ENCODE measurements at regions not wholly inside any gene's neighbourhood (a gene's known extent, or its start where the extent isn't known, plus 50 kb on each side); places are given as distances from the start of the nearest gene placed in this dataset.
A peak's percentile ranks its signal among the peaks of the same experiment; 100 is the strongest.

DNA sequence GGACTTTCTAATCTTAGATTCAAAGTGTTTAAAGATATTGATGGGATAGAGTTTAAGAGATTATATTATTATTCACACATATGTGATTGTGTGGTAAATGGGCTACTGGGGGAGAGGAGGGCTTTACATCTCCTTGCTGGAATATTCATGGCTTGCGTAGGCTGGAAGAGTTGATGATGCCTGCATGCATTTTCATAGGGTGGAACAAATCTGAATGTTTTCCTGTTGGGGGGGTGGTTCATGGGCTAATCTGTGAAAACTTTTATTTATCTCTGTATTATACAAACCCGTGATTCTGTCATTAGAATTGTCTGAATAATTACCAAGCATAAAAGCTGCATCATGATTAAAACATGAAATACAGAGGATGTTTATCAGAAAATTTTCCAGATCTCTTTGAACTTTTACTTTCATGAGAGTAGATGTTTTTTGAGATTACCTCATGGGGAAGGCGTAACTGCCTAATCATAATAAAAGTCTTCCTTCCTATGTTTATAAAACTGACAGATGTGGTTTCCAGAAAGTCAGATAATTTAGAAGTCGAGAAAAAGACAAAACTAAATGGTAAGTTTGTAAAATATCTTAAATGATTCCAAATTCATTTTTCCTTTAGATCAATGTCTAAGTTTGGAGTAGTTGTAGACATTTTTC is 1185.4 kb upstream of the SEMA6A start:
- Mint-ChIP-seq H3K27ac (ENCODE audit: unreplicated experiment) (no peak overlapping the region), H3K4me1 (ENCODE audit: low read depth) (no peaks in the 10 kb centered on the region), H3K4me3 (ENCODE audit: unreplicated experiment) (no peak overlapping the region), H3K36me3 (ENCODE audit: low read depth) (no peaks in the 10 kb centered on the region), H3K27me3 (ENCODE audit: low read depth) (no peaks in the 10 kb centered on the region), H3K9me3 (ENCODE audit: low read depth) (no peaks in the 10 kb centered on the region)
- DNase-seq (ENCODE audit: low spot score): no peak
- no peak for TF ChIP-seq CTCF (IDR thresholded peaks at IDR 0.05)

DNA sequence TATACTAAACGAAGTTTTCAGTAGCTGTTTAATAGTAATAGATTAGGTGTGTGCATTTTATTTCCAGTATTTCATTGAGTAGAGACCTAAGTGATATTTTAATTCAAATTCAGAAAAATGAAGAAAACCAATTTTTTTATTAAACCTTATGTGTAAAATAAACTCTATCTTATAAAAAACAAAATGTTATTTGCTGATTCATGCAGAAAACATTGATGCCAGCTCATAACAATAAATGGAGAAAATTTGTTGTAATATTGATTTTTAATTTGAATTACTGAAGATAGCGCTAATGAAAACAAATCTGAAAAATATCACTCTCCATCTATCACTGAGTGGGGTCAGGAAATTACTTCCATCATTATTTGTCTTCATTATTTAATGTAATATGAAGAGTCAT is 1177.8 kb upstream of the SEMA6A start:
- Mint-ChIP-seq H3K27ac (ENCODE audit: unreplicated experiment) (no peak overlapping the region), H3K4me3 (ENCODE audit: unreplicated experiment) (no peak overlapping the region), H3K27me3 (ENCODE audit: low read depth) (no peaks in the 10 kb centered on the region), H3K36me3 (ENCODE audit: low read depth) (no peaks in the 10 kb centered on the region), H3K4me1 (ENCODE audit: low read depth) (no peaks in the 10 kb centered on the region), H3K9me3 (ENCODE audit: low read depth) (peaks cover 2% of the 10 kb centered on the region)
- TF ChIP-seq CTCF (IDR thresholded peaks at IDR 0.05): no peak
- DNase-seq (ENCODE audit: low spot score): no peak

DNA sequence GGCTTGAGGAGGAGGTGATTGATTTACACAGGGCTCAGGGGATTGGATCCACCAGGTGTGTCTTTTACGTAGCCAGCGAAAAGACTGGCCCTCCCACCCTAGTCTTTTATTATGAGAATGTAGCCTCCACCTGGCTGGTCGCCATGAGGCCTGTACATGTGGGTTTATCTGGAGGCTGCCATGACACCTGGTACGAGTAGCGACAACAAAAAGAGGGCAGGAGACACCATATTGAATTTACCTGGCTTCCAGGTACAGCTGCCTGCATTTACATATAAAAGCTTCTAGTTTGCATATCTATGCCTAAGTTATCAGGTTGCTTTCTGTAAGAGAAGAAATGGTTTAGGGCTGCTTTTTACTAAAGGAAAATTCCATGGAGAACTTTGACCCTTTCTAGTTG is 1173.7 kb upstream of the SEMA6A start:
- Mint-ChIP-seq H3K4me1 (ENCODE audit: low read depth) (no peaks in the 10 kb centered on the region), H3K9me3 (ENCODE audit: low read depth) (peaks cover under 1% of the 10 kb centered on the region), H3K27ac (ENCODE audit: unreplicated experiment) (no peak overlapping the region), H3K27me3 (ENCODE audit: low read depth) (no peaks in the 10 kb centered on the region), H3K4me3 (ENCODE audit: unreplicated experiment) (no peak overlapping the region), H3K36me3 (ENCODE audit: low read depth) (no peaks in the 10 kb centered on the region)
- no peak for TF ChIP-seq CTCF (IDR thresholded peaks at IDR 0.05)
- no peak for DNase-seq (ENCODE audit: low spot score)

DNA sequence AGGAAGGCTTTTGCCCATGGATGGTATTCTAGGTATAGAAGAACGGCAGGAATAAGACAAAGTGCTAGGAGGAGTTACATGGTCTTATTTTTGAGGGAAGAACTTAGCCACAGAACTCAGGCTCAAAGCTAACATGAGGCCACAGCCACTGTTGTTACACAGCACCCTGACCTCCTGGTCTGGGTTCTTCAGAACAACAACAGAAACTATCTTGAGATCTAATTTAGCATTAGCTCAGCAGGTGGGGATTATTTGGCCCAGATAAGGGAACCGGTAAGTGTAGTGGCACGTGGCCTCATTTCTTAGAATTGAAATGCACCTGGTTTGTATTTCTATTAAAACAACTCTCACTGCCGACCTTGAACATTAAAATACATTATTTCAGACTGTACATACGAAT is 1168.7 kb upstream of the SEMA6A start:
- Mint-ChIP-seq H3K27me3 (ENCODE audit: low read depth) (no peaks in the 10 kb centered on the region), H3K4me3 (ENCODE audit: unreplicated experiment) (no peak overlapping the region), H3K36me3 (ENCODE audit: low read depth) (no peaks in the 10 kb centered on the region), H3K27ac (ENCODE audit: unreplicated experiment) (no peak overlapping the region), H3K9me3 (ENCODE audit: low read depth) (no peaks in the 10 kb centered on the region), H3K4me1 (ENCODE audit: low read depth) (peaks cover 5% of the 10 kb centered on the region)
- DNase-seq (ENCODE audit: low spot score): no peak
- TF ChIP-seq CTCF (IDR thresholded peaks at IDR 0.05): no peak

- DNase-seq (ENCODE audit: low spot score): no peak
- Mint-ChIP-seq H3K4me3 (ENCODE audit: unreplicated experiment) (no peak overlapping the region), H3K9me3 (ENCODE audit: low read depth) (no peaks in the 10 kb centered on the region), H3K36me3 (ENCODE audit: low read depth) (no peaks in the 10 kb centered on the region), H3K4me1 (ENCODE audit: low read depth) (peaks cover 5% of the 10 kb centered on the region), H3K27ac (ENCODE audit: unreplicated experiment) (peak overlapping the region; percentile 20), H3K27me3 (ENCODE audit: low read depth) (no peaks in the 10 kb centered on the region)
- no peak for TF ChIP-seq CTCF (IDR thresholded peaks at IDR 0.05)
These were observed 1167.1 kb upstream of the SEMA6A start for GRCh38 chr5:117741655-117742206.
